T-helper 2 cell (primary cell): ENCODE measurements at regions not wholly inside any gene's neighbourhood (a gene's known extent, or its start where the extent isn't known, plus 50 kb on each side); places are given as distances from the start of the nearest gene placed in this dataset.
"Not testable (repeated sequence)": the region's sequence is repeated elsewhere in the genome, so short reads cannot be mapped to it uniquely, and the experiment has no call there.

ENCODE experiments used
- DNase-seq, 5 experiments: peaks; one replicate each; pipeline versions ENCODE4 v3.0.0 to v3.0.0-alpha.2; 2012 to 2022

GRCh38 chr19:34041925-34042521 lies 130.3 kb upstream of the LSM14A start:
- DNase-seq: peak; percentile 9 to 61 (median 51)

GRCh38 chr19:34044021-34044420 lies 128.3 kb upstream of the LSM14A start:
- no peak for DNase-seq

GRCh38 chr19:34049944-34050343 lies 122.4 kb upstream of the LSM14A start:
- no peak for DNase-seq

GRCh38 chr19:34050430-34050829 lies 121.9 kb upstream of the LSM14A start:
- DNase-seq: not testable (repeated sequence)

- no peak for DNase-seq
Measured at GRCh38 chr19:34051255-34051654, 121.0 kb upstream of the LSM14A start.

- no peak for DNase-seq
Measured at GRCh38 chr19:34057155-34057554, 115.1 kb upstream of the LSM14A start.

- no peak for DNase-seq
Measured at GRCh38 chr19:34066007-34066643, 106.2 kb upstream of the LSM14A start.

GRCh38 chr19:34067861-34068271 lies 104.4 kb upstream of the LSM14A start:
- no peak for DNase-seq

- no peak for DNase-seq
Measured at GRCh38 chr19:34075661-34076091, 96.6 kb upstream of the LSM14A start.

- no peak for DNase-seq
Measured at GRCh38 chr19:34082289-34083077, 89.8 kb upstream of the LSM14A start.

GRCh38 chr19:34084396-34085145 lies 87.7 kb upstream of the LSM14A start:
- no peak for DNase-seq

- no peak for DNase-seq
Measured at GRCh38 chr19:34085336-34085735, 87.0 kb upstream of the LSM14A start.

GRCh38 chr19:34088292-34088691 lies 84.0 kb upstream of the LSM14A start:
- no peak for DNase-seq

- DNase-seq: no peak
Measured at GRCh38 chr19:34089566-34089965, 82.7 kb upstream of the LSM14A start.

- DNase-seq: no peak
Measured at GRCh38 chr19:34094960-34095359, 77.3 kb upstream of the LSM14A start.

- DNase-seq: not testable (repeated sequence)
Measured at GRCh38 chr19:34095411-34095810, 76.9 kb upstream of the LSM14A start.

GRCh38 chr19:34096020-34096915 lies 76.0 kb upstream of the LSM14A start:
- peak in 2 of 5 experiments; percentile 2 to 38 for DNase-seq

GRCh38 chr19:34104096-34104495 lies 68.2 kb upstream of the LSM14A start:
- no peak for DNase-seq

- no peak for DNase-seq
Measured at GRCh38 chr19:34104557-34104956, 67.7 kb upstream of the LSM14A start.

- DNase-seq: no peak
Measured at GRCh38 chr19:34109596-34109995, 62.7 kb upstream of the LSM14A start.

- DNase-seq: no peak
Measured at GRCh38 chr19:34118879-34119748, 53.2 kb upstream of the LSM14A start.
